Heart left ventricle (tissue), 16 donors: ENCODE measurements at regions not wholly inside any gene's neighbourhood (a gene's known extent, or its start where the extent isn't known, plus 50 kb on each side); places are given as distances from the start of the nearest gene placed in this dataset.

Experiments
- ATAC-seq, 4 donors: fragments of 200-7000 bp; cut with Tn5 transposase; one replicate each; pipeline ENCODE4 v1.9.1; 2020 to 2022; ENCODE audit warnings: moderate library complexity in 4 of 4, mild to moderate bottlenecking in 3 of 4, moderate number of reproducible peaks in 1 of 4
- DNase-seq, 5 donors: peaks; one replicate each; pipeline ENCODE4 v3.0.0-alpha.2; 2020
- H3K27ac ChIP-seq, 12 donors: fragments of 200-600 bp; sonication (generic) in 4 of 12; one replicate each; pipeline versions ENCODE4 v1.5.0 to v1.8.0; 2016 to 2022; ENCODE audit warnings: mild to moderate bottlenecking in 2 of 12
- H3K27me3 ChIP-seq, 9 donors: fragments of 200-600 bp; sonication (generic) in 2 of 9; one replicate each; pipeline versions ENCODE4 v1.5.1 to v1.8.0; 2016 to 2022; ENCODE audit warnings: mild to moderate bottlenecking in 3 of 9
- H3K36me3 ChIP-seq, 9 donors: fragments of 200-600 bp; sonication (generic) in 2 of 9; one replicate each; pipeline versions ENCODE4 v1.5.0 to v1.8.0; 2018 to 2022; ENCODE audit warnings: mild to moderate bottlenecking in 2 of 9
- H3K4me1 ChIP-seq, 12 donors: fragments of 200-600 bp; sonication (generic) in 4 of 12; one replicate each; pipeline versions ENCODE4 v1.5.0 to v1.8.0; 2016 to 2022; ENCODE audit warnings: mild to moderate bottlenecking in 3 of 12
- H3K4me3 ChIP-seq, 12 donors: fragments of 200-600 bp; sonication (generic) in 4 of 12; one replicate each; pipeline versions ENCODE4 v1.5.0 to v1.8.0; 2017 to 2022; ENCODE audit warnings: mild to moderate bottlenecking in 9 of 12, moderate library complexity in 4 of 12
- H3K9me3 ChIP-seq, 12 donors: fragments of 200-600 bp; sonication (generic) in 4 of 12; one replicate each; pipeline versions ENCODE4 v1.5.0 to v1.8.0; 2016 to 2022; ENCODE audit warnings: mild to moderate bottlenecking in 1 of 12
- CTCF ChIP-seq, 12 donors: fragments of 200-600 bp; sonication (generic) in 4 of 12; IDR thresholded peaks; one replicate each; pipeline versions ENCODE4 v1.5.0 to v1.8.0; 2018 to 2022; ENCODE audit warnings: antibody characterized with exemption in 12 of 12, mild to moderate bottlenecking in 5 of 12
- POLR2A ChIP-seq, 2 donors: fragments of 450-650 bp; IDR thresholded peaks; one replicate each; pipeline ENCODE4 v1.6.1; 2017; ENCODE audit warnings: antibody characterized with exemption in 2 of 2, mild to moderate bottlenecking in 2 of 2, moderate library complexity in 2 of 2
- WGBS, 4 donors: extraction: QIAGEN DNeasy Blood & Tissue Kit in 2 of 4; methylation state at CpG; one replicate each; pipeline versions ENCODE4 v1.1.5 to v1.1.7; 2013 to 2018; 5-methylcytosine and 5-hydroxymethylcytosine counted together
- intact Hi-C, 10 donors: fragments of 100-400 bp; cut with DNase I; formaldehyde crosslinking; loops; one replicate each; pipeline versions ENCODE4 v1.11.1 to v1.14.2; 2022
- donor health status: ischemic (EF 13 %, LVEDD 7.1; RV severe dilation, severe dysfunction).
- donor health status: healthy with polysubstance abuse.
- donor health status: DM: no; HTN: yes; CAD: no.
- donor health status: DM: no; HTN: no; CAD: no.
- donor health status: ischemic (EF 25% LVEDD 6.9; RV normal size, moderate dysfunction).
- donor health status: ischemic (EF 25% LVEDD 5.7; RV mildly dilated, moderate dysfunction).
- donor health status: healthy.
- donor health status: DM: yes; HTN: yes; CAD: no.
- donor health status: ischemic (EF 35%, LVEDD 5.7; RV mildly dilated, moderate dysfunction).
- donor health status: nonischemic (EF 11% LVEDD 7.7; RV severe dilation, severe dysfunction).
- donor health status: DM: yes; HTN: yes; CAD: no.
- donor health status: PGD.
- donor health status: ischemic (EF 29% LVEDD 5.4; RV normal size, mild dysfunction).
- donor health status: nonischemic (EF 23%, LVEDD 6.1; RV moderate dilation, normal function).

GRCh38 chr1:229793488-229793887 lies 167.4 kb downstream of the URB2 start:
- TF ChIP-seq POLR2A (IDR thresholded peaks at IDR 0.05): no peak
- TF ChIP-seq CTCF (IDR thresholded peaks at IDR 0.05): no peak
- 84 to 90% (median 86%) methylated on average over 5 of the region's 5 CpGs for WGBS, 4 donors
- H3K36me3 ChIP-seq: no peaks in the 10 kb centered on the region
- intact Hi-C loops: no loop called here
- no peak for DNase-seq
- H3K27ac ChIP-seq: no peak overlapping the region
- no peaks in the 10 kb centered on the region for H3K27me3 ChIP-seq
- no peak overlapping the region for H3K4me3 ChIP-seq
- ATAC-seq: no peak
- peaks cover 0 to 15% (median 0%) of the 10 kb centered on the region in 12 donors for H3K9me3 ChIP-seq
- no peaks in the 10 kb centered on the region for H3K4me1 ChIP-seq

GRCh38 chr1:229798558-229798957 lies 172.5 kb downstream of the URB2 start:
- 92 to 97% (median 96%) methylated on average over 3 of the region's 3 CpGs for WGBS, 4 donors
- intact Hi-C loops: no loop called here
- no peak for DNase-seq
- no peak for ATAC-seq
- TF ChIP-seq CTCF (IDR thresholded peaks at IDR 0.05) (no peak), POLR2A (IDR thresholded peaks at IDR 0.05) (no peak)
- H3K27ac ChIP-seq: no peak overlapping the region
- no peaks in the 10 kb centered on the region for H3K27me3 ChIP-seq
- H3K4me3 ChIP-seq: no peak overlapping the region
- no peaks in the 10 kb centered on the region for H3K4me1 ChIP-seq
- peaks cover 0 to 2% (median 0%) of the 10 kb centered on the region in 12 donors for H3K9me3 ChIP-seq
- no peaks in the 10 kb centered on the region for H3K36me3 ChIP-seq

- intact Hi-C loops: no loop called here
- peaks cover 0 to 3% (median 0%) of the 10 kb centered on the region in 9 donors for H3K27me3 ChIP-seq
These were observed 177.7 kb downstream of the URB2 start for GRCh38 chr1:229803626-229804217.

GRCh38 chr1:229808272-229808671 lies 182.2 kb downstream of the URB2 start:
- no peaks in the 10 kb centered on the region for H3K4me1 ChIP-seq
- H3K27me3 ChIP-seq: peaks cover 0 to 3% (median 0%) of the 10 kb centered on the region in 9 donors
- intact Hi-C loops: no loop called here
- peaks cover 0 to 44% (median 24%) of the 10 kb centered on the region in 12 donors for H3K9me3 ChIP-seq
- no peak overlapping the region for H3K27ac ChIP-seq
- 85 to 90% (median 89%) methylated on average over 2 of the region's 2 CpGs for WGBS, 4 donors
- TF ChIP-seq POLR2A (IDR thresholded peaks at IDR 0.05) (no peak), CTCF (IDR thresholded peaks at IDR 0.05) (no peak)
- H3K36me3 ChIP-seq: no peaks in the 10 kb centered on the region
- no peak for DNase-seq
- no peak overlapping the region for H3K4me3 ChIP-seq
- no peak for ATAC-seq

More at GRCh38 chr1:229803626-229804217, 177.7 kb downstream of the URB2 start:
- 70 to 85% (median 77%) methylated on average over 4 of the region's 4 CpGs for WGBS, 4 donors
- no peaks in the 10 kb centered on the region for H3K36me3 ChIP-seq
- DNase-seq (no peak), ATAC-seq (no peak)
- H3K4me3 ChIP-seq: no peak overlapping the region
- H3K9me3 ChIP-seq: peaks cover 0 to 22% (median 8%) of the 10 kb centered on the region in 12 donors
- H3K4me1 ChIP-seq: no peaks in the 10 kb centered on the region
- H3K27ac ChIP-seq: no peak overlapping the region
- no peak for TF ChIP-seq POLR2A (IDR thresholded peaks at IDR 0.05)

- H3K4me3 ChIP-seq: no peak overlapping the region
- H3K9me3 ChIP-seq: peaks cover 0 to 30% (median 17%) of the 10 kb centered on the region in 12 donors
- no peak for ATAC-seq
- 65 to 78% (median 69%) methylated on average over 1 of the region's 1 CpG for WGBS, 4 donors
- intact Hi-C loops: no loop called here
- TF ChIP-seq CTCF (IDR thresholded peaks at IDR 0.05) (no peak), POLR2A (IDR thresholded peaks at IDR 0.05) (no peak)
- no peaks in the 10 kb centered on the region for H3K36me3 ChIP-seq
- H3K27me3 ChIP-seq: peaks cover 0 to 3% (median 0%) of the 10 kb centered on the region in 9 donors
- no peak for DNase-seq
- H3K4me1 ChIP-seq: no peaks in the 10 kb centered on the region
- H3K27ac ChIP-seq: no peak overlapping the region
These were observed 184.1 kb downstream of the URB2 start for GRCh38 chr1:229810140-229810539.
